MM.1S (cell line): ENCODE measurements at regions not wholly inside any gene's neighbourhood (a gene's known extent, or its start where the extent isn't known, plus 50 kb on each side); places are given as distances from the start of the nearest gene placed in this dataset.

Experiments used
- DNase-seq: peaks from one replicate; pipeline ENCODE4 v3.0.0-alpha.2; 2015
- H2AFZ ChIP-seq: fragments of 300-600 bp; sonication (generic); 2 replicates; pipeline ENCODE4 v1.6.0; 2016; ENCODE audit warnings: antibody characterized with exemption, low read length
- H3F3A ChIP-seq: fragments of 300-600 bp; sonication (generic); 2 replicates; pipeline ENCODE4 v1.6.1; 2016; ENCODE audit warnings: mild to moderate bottlenecking, antibody characterized with exemption, low read length, moderate library complexity, mixed read lengths; ENCODE audit not compliant: insufficient read depth
- H3K27ac ChIP-seq: fragments of 300-600 bp; sonication (generic); 2 replicates; pipeline ENCODE4 v1.5.1; 2016; ENCODE audit warnings: mild to moderate bottlenecking, low read length
- H3K27me3 ChIP-seq: fragments of 300-600 bp; sonication (generic); replicated peaks from 2 replicates; pipeline ENCODE4 v1.6.0; 2016; ENCODE audit warnings: low read length; ENCODE audit not compliant: insufficient read depth
- H3K36me3 ChIP-seq: fragments of 300-600 bp; sonication (generic); replicated peaks from 2 replicates; pipeline ENCODE4 v1.6.1; 2016; ENCODE audit warnings: mild to moderate bottlenecking, low read length, mixed read lengths; ENCODE audit not compliant: insufficient read depth
- H3K4me1 ChIP-seq: fragments of 300-600 bp; sonication (generic); 2 replicates; pipeline ENCODE4 v1.6.1; 2016; ENCODE audit warnings: low read length, mixed read lengths
- H3K4me2 ChIP-seq: fragments of 300-600 bp; sonication (generic); 2 replicates; pipeline ENCODE4 v1.6.0; 2016; ENCODE audit warnings: low read depth, low read length
- H3K4me3 ChIP-seq: fragments of 300-600 bp; sonication (generic); 2 replicates; pipeline ENCODE4 v1.5.1; 2016; ENCODE audit warnings: low read length, mixed read lengths
- H3K79me2 ChIP-seq: fragments of 300-600 bp; sonication (generic); 2 replicates; pipeline ENCODE4 v1.6.1; 2016; ENCODE audit warnings: mixed run types, low read length, mixed read lengths
- H3K9ac ChIP-seq: fragments of 300-600 bp; sonication (generic); 2 replicates; pipeline ENCODE4 v1.6.1; 2016; ENCODE audit warnings: low read length, mixed read lengths
- H3K9me2 ChIP-seq: fragments of 300-600 bp; sonication (generic); replicated peaks from 2 replicates; pipeline ENCODE4 v1.6.1; 2016; ENCODE audit warnings: mild to moderate bottlenecking, low read length, mixed read lengths; ENCODE audit not compliant: insufficient read depth
- H3K9me3 ChIP-seq: fragments of 300-600 bp; sonication (generic); replicated peaks from 2 replicates; pipeline ENCODE4 v1.6.1; 2016; ENCODE audit warnings: mild to moderate bottlenecking, low read length, mixed read lengths; ENCODE audit not compliant: insufficient read depth
- H4K20me1 ChIP-seq: fragments of 300-600 bp; sonication (generic); 2 replicates; pipeline ENCODE4 v1.6.1; 2016; ENCODE audit warnings: mild to moderate bottlenecking, low read length, moderate library complexity, mixed read lengths; ENCODE audit not compliant: insufficient read depth
- CTCF ChIP-seq: fragments of 300-600 bp; sonication (generic); IDR thresholded peaks from 2 replicates; pipeline ENCODE4 v1.5.1; 2016; ENCODE audit warnings: antibody characterized with exemption, low read length, mixed read lengths
- EZH2 ChIP-seq: fragments of 300-600 bp; sonication (generic); optimal IDR thresholded peaks from 2 replicates; pipeline ENCODE3; 2017; ENCODE audit warnings: low read depth, mild to moderate bottlenecking, antibody characterized with exemption, low read length, mixed read lengths
- EZH2phosphoT487 ChIP-seq: fragments of 300-600 bp; sonication (generic); IDR thresholded peaks from 2 replicates; pipeline ENCODE4 v1.6.1; 2018; ENCODE audit warnings: antibody characterized with exemption, low read length

GRCh38 chr20:39516964-39517363, 554.8 kb downstream of the DHX35 start:
- Histone ChIP-seq H3K9me2 (no peaks in the 10 kb centered on the region), H3K36me3 (no peaks in the 10 kb centered on the region), H3K9ac (no peak overlapping the region), H3K4me1 (no peaks in the 10 kb centered on the region), H3K9me3 (no peaks in the 10 kb centered on the region), H3K4me3 (no peak overlapping the region), H4K20me1 (no peaks in the 10 kb centered on the region), H3K27me3 (no peaks in the 10 kb centered on the region), H3K4me2 (no peak overlapping the region), H3K27ac (no peak overlapping the region), H2AFZ (no peak overlapping the region), H3K79me2 (no peaks in the 10 kb centered on the region), H3F3A (no peaks in the 10 kb centered on the region)
- TF ChIP-seq CTCF (no peak), EZH2phosphoT487 (no peak), EZH2 (no peak)
- no peak for DNase-seq

GRCh38 chr20:39504710-39505094, 542.6 kb downstream of the DHX35 start:
- Histone ChIP-seq H3K79me2 (no peaks in the 10 kb centered on the region), H3K4me3 (no peak overlapping the region), H3K36me3 (no peaks in the 10 kb centered on the region), H3K27me3 (no peaks in the 10 kb centered on the region), H3K4me1 (no peaks in the 10 kb centered on the region), H3K9me3 (no peaks in the 10 kb centered on the region), H3K9ac (no peak overlapping the region), H3F3A (no peaks in the 10 kb centered on the region), H2AFZ (no peak overlapping the region), H3K4me2 (no peak overlapping the region), H3K9me2 (no peaks in the 10 kb centered on the region), H4K20me1 (no peaks in the 10 kb centered on the region), H3K27ac (no peak overlapping the region)
- no peak for DNase-seq
- no peak for TF ChIP-seq CTCF
- no peak for TF ChIP-seq EZH2phosphoT487
- no peak for TF ChIP-seq EZH2

GRCh38 chr20:39503902-39504709, 542.0 kb downstream of the DHX35 start:
- Histone ChIP-seq H3K36me3 (no peaks in the 10 kb centered on the region), H3K4me1 (no peaks in the 10 kb centered on the region), H3K4me3 (no peak overlapping the region), H3K9me3 (no peaks in the 10 kb centered on the region), H3K9me2 (no peaks in the 10 kb centered on the region), H4K20me1 (no peaks in the 10 kb centered on the region), H3K27ac (no peak overlapping the region), H2AFZ (no peak overlapping the region), H3F3A (no peaks in the 10 kb centered on the region), H3K27me3 (no peaks in the 10 kb centered on the region), H3K9ac (no peak overlapping the region), H3K79me2 (no peaks in the 10 kb centered on the region), H3K4me2 (no peak overlapping the region)
- no peak for TF ChIP-seq CTCF
- no peak for TF ChIP-seq EZH2
- no peak for TF ChIP-seq EZH2phosphoT487
- no peak for DNase-seq
